ENCODE measurements at regions not wholly inside any gene's neighbourhood (a gene's known extent, or its start where the extent isn't known, plus 50 kb on each side); places are given as distances from the start of the nearest gene placed in this dataset.

DNA sequence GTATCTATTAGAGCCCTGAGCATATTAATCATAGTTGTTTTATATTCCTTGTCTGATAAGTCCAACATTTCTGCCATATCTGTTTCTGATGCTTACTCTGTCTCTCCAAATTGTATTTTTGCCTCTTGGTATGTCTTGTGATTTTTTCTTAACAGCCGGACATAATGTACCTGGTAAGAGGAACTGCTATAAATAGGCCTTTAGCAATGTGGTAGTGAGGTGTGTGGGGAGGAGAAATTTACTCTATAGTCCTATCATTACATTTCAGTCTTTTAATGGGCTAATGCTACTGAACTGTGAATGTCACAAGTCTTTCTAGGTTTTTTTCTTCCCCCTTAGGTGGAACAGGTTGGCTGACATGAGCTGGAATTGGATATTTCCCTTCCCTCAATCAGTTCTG is 176.1 kb upstream of the FGF10 start:
- TF ChIP-seq CTCF (IDR thresholded peaks at IDR 0.05) (no peak), ZFX (IDR thresholded peaks at IDR 0.05; ENCODE audit: borderline replicate concordance) (no peak)

All from 22Rv1 (cell line).